Skeletal muscle tissue (tissue), 3 donors: ENCODE measurements at regions not wholly inside any gene's neighbourhood (a gene's known extent, or its start where the extent isn't known, plus 50 kb on each side); places are given as distances from the start of the nearest gene placed in this dataset.

ENCODE experiments used
- H3K27ac ChIP-seq: one replicate; pipeline ENCODE4 v1.7.0; 2013; ENCODE audit warnings: mild to moderate bottlenecking, low read depth, low read length, inconsistent platforms
- H3K27me3 ChIP-seq, 3 donors: one replicate each; pipeline ENCODE4 v1.7.0; 2013; ENCODE audit warnings: low read length in 3 of 3; ENCODE audit not compliant: control insufficient read depth in 3 of 3, insufficient read depth in 3 of 3
- H3K36me3 ChIP-seq, 3 donors: one replicate each; pipeline ENCODE4 v1.7.0; 2013; ENCODE audit warnings: low read length in 3 of 3; ENCODE audit not compliant: control insufficient read depth in 3 of 3, insufficient read depth in 3 of 3
- H3K4me1 ChIP-seq, 3 donors: one replicate each; pipeline ENCODE4 v1.7.0; 2013; ENCODE audit warnings: low read length in 3 of 3, mild to moderate bottlenecking in 3 of 3; ENCODE audit not compliant: control insufficient read depth in 3 of 3, insufficient read depth in 3 of 3
- H3K4me3 ChIP-seq, 3 donors: one replicate each; pipeline ENCODE4 v1.7.0; 2013; ENCODE audit warnings: low read length in 3 of 3
- H3K9ac ChIP-seq, 3 donors: one replicate each; pipeline ENCODE4 v1.7.0; 2013; ENCODE audit warnings: low read length in 3 of 3, mild to moderate bottlenecking in 3 of 3, moderate library complexity in 2 of 3, low read depth in 1 of 3
- H3K9me3 ChIP-seq, 3 donors: one replicate each; pipeline ENCODE4 v1.7.0; 2013; ENCODE audit warnings: low read length in 3 of 3; ENCODE audit not compliant: control insufficient read depth in 3 of 3
- donor health status: Osteomylitis.

- no peaks in the 10 kb centered on the region for H3K4me1 ChIP-seq
- no peak overlapping the region for H3K9ac ChIP-seq
- peaks cover 0 to 2% (median 0%) of the 10 kb centered on the region in 3 donors for H3K9me3 ChIP-seq
- H3K36me3 ChIP-seq = no peaks in the 10 kb centered on the region
- no peaks in the 10 kb centered on the region for H3K27me3 ChIP-seq
- H3K4me3 ChIP-seq = no peak overlapping the region
- H3K27ac ChIP-seq = no peak overlapping the region
These were observed 510.1 kb upstream of the RAB6C start for GRCh38 chr2:129469389-129469788.

- H3K9me3 ChIP-seq = peaks cover 0 to under 1% (median 0%) of the 10 kb centered on the region in 3 donors
- no peak overlapping the region for H3K9ac ChIP-seq
- no peaks in the 10 kb centered on the region for H3K4me1 ChIP-seq
- no peaks in the 10 kb centered on the region for H3K36me3 ChIP-seq
- H3K4me3 ChIP-seq = no peak overlapping the region
- no peaks in the 10 kb centered on the region for H3K27me3 ChIP-seq
- H3K27ac ChIP-seq = no peak overlapping the region
These were observed 509.6 kb upstream of the RAB6C start for GRCh38 chr2:129469871-129470270.

GRCh38 chr2:129478902-129479517 lies 500.5 kb upstream of the RAB6C start:
- Histone ChIP-seq H3K9me3 (no peaks in the 10 kb centered on the region), H3K27me3 (peaks cover 0 to 5% (median 0%) of the 10 kb centered on the region in 3 donors), H3K9ac (no peak overlapping the region), H3K27ac (no peak overlapping the region), H3K36me3 (no peaks in the 10 kb centered on the region), H3K4me3 (no peak overlapping the region), H3K4me1 (no peaks in the 10 kb centered on the region)

- no peaks in the 10 kb centered on the region for H3K9me3 ChIP-seq
- no peaks in the 10 kb centered on the region for H3K4me1 ChIP-seq
- no peaks in the 10 kb centered on the region for H3K36me3 ChIP-seq
- no peak overlapping the region for H3K27ac ChIP-seq
- peaks cover 0 to 5% (median 0%) of the 10 kb centered on the region in 3 donors for H3K27me3 ChIP-seq
- H3K9ac ChIP-seq = no peak overlapping the region
- no peak overlapping the region for H3K4me3 ChIP-seq
These were observed 499.6 kb upstream of the RAB6C start for GRCh38 chr2:129479892-129480291.

GRCh38 chr2:129480790-129481189 lies 498.7 kb upstream of the RAB6C start:
- Histone ChIP-seq H3K9me3 (no peaks in the 10 kb centered on the region), H3K4me1 (no peaks in the 10 kb centered on the region), H3K27me3 (peaks cover 0 to 5% (median 0%) of the 10 kb centered on the region in 3 donors), H3K27ac (no peak overlapping the region), H3K9ac (no peak overlapping the region), H3K36me3 (no peaks in the 10 kb centered on the region), H3K4me3 (no peak overlapping the region)

GRCh38 chr2:129481306-129482219 lies 497.9 kb upstream of the RAB6C start:
- Histone ChIP-seq H3K27me3 (peaks cover 0 to 5% (median 0%) of the 10 kb centered on the region in 3 donors), H3K27ac (no peak overlapping the region), H3K9me3 (no peaks in the 10 kb centered on the region), H3K36me3 (no peaks in the 10 kb centered on the region), H3K4me1 (no peaks in the 10 kb centered on the region), H3K9ac (no peak overlapping the region), H3K4me3 (no peak overlapping the region)

GRCh38 chr2:129482626-129483025 lies 496.8 kb upstream of the RAB6C start:
- H3K36me3 ChIP-seq = no peaks in the 10 kb centered on the region
- H3K9me3 ChIP-seq = no peaks in the 10 kb centered on the region
- no peaks in the 10 kb centered on the region for H3K4me1 ChIP-seq
- H3K4me3 ChIP-seq = no peak overlapping the region
- no peak overlapping the region for H3K9ac ChIP-seq
- H3K27ac ChIP-seq = no peak overlapping the region
- H3K27me3 ChIP-seq = peaks cover 0 to 5% (median 0%) of the 10 kb centered on the region in 3 donors

- Histone ChIP-seq H3K27ac (no peak overlapping the region), H3K4me3 (no peak overlapping the region), H3K9me3 (no peaks in the 10 kb centered on the region), H3K27me3 (peaks cover 0 to 5% (median 0%) of the 10 kb centered on the region in 3 donors), H3K9ac (no peak overlapping the region), H3K4me1 (no peaks in the 10 kb centered on the region), H3K36me3 (no peaks in the 10 kb centered on the region)
These were observed 496.1 kb upstream of the RAB6C start for GRCh38 chr2:129483366-129483765.

- H3K27ac ChIP-seq = no peak overlapping the region
- no peak overlapping the region for H3K9ac ChIP-seq
- no peaks in the 10 kb centered on the region for H3K9me3 ChIP-seq
- no peak overlapping the region for H3K4me3 ChIP-seq
- no peaks in the 10 kb centered on the region for H3K36me3 ChIP-seq
- no peaks in the 10 kb centered on the region for H3K4me1 ChIP-seq
- no peaks in the 10 kb centered on the region for H3K27me3 ChIP-seq
These were observed 494.2 kb upstream of the RAB6C start for GRCh38 chr2:129484999-129485897.
